SK-N-SH (cell line): ENCODE measurements at regions not wholly inside any gene's neighbourhood (a gene's known extent, or its start where the extent isn't known, plus 50 kb on each side); places are given as distances from the start of the nearest gene placed in this dataset.
A peak's percentile ranks its signal among the peaks of the same experiment; 100 is the strongest.

Experiments
- CTCF ChIA-PET: fragments of 300-600, 350-600 bp; formaldehyde crosslinking; extraction: SDS; loops from one replicate; lab custom pipeline; 2021; lab: Yijun Ruan, JAX
- POLR2A ChIA-PET: fragments of 350-600 bp; sonication (Branson Sonifier 250); formaldehyde crosslinking; extraction: SDS; loops from one replicate; lab custom pipeline; 2020; ENCODE audit warnings: antibody characterized with exemption, inconsistent platforms; lab: Yijun Ruan, JAX
- DNase-seq: peaks from one replicate; pipeline ENCODE4 v3.0.0; 2012
- H2AFZ ChIP-seq: fragments of 200-600 bp; sonication (generic); 2 replicates; pipeline ENCODE4 v1.8.1; 2016; ENCODE audit warnings: antibody characterized with exemption, mild to moderate bottlenecking, low read depth
- H3F3A ChIP-seq: fragments of 200-600 bp; sonication (generic); replicated peaks from 2 replicates; pipeline ENCODE3; 2016; ENCODE audit warnings: antibody characterized with exemption, mild to moderate bottlenecking; ENCODE audit not compliant: insufficient read depth
- H3K27ac ChIP-seq, 2 experiments: fragments of 200-500 bp in 1 of 2; fragments of 200-600 bp in 1 of 2; sonication (Bioruptor generic) in 1 of 2; sonication (generic), shearing (Covaris generic) in 1 of 2; 2 replicates each; pipeline versions ENCODE4 v1.5.1 to v1.6.1; 2014 to 2016; ENCODE audit warnings: low read depth in 2 of 2, inconsistent platforms in 1 of 2, low read length in 1 of 2, mild to moderate bottlenecking in 1 of 2, mixed read lengths in 1 of 2
- H3K27me3 ChIP-seq: fragments of 200-600 bp; sonication (generic), shearing (Covaris generic); 2 replicates; pipeline ENCODE4 v1.6.1; 2016; ENCODE audit warnings: mixed run types; ENCODE audit not compliant: insufficient read depth
- H3K36me3 ChIP-seq, 2 experiments: fragments of 200-500 bp in 1 of 2; fragments of 200-600 bp in 1 of 2; sonication (Bioruptor generic) in 1 of 2; sonication (generic) in 1 of 2; replicated peaks in 1 of 2; 2 replicates each; pipeline versions ENCODE3 to v1.5.1; 2014 to 2016; ENCODE audit warnings: low read length in 1 of 2, mild to moderate bottlenecking in 1 of 2; ENCODE audit not compliant: insufficient read depth in 2 of 2, control insufficient read depth in 1 of 2
- H3K4me1 ChIP-seq, 2 experiments: fragments of 200-500 bp in 1 of 2; fragments of 200-600 bp in 1 of 2; sonication (Bioruptor generic) in 1 of 2; sonication (generic), shearing (Covaris generic) in 1 of 2; 2 replicates each; pipeline versions ENCODE4 v1.5.1 to v1.6.1; 2014 to 2016; ENCODE audit warnings: low read depth in 1 of 2, low read length in 1 of 2, mixed run types in 1 of 2; ENCODE audit not compliant: insufficient read depth in 2 of 2, control insufficient read depth in 1 of 2
- H3K4me2 ChIP-seq: fragments of 200-600 bp; sonication (generic), shearing (Covaris generic); 2 replicates; pipeline ENCODE4 v1.6.1; 2017; ENCODE audit warnings: mixed run types
- H3K4me3 ChIP-seq, 2 experiments: fragments of 200-500 bp in 1 of 2; fragments of 200-600 bp in 1 of 2; sonication (Bioruptor generic) in 1 of 2; sonication (generic), shearing (Covaris generic) in 1 of 2; 2 replicates each; pipeline versions ENCODE4 v1.5.1 to v1.8.1; 2014 to 2016; ENCODE audit warnings: low read depth in 2 of 2, inconsistent platforms in 1 of 2, low read length in 1 of 2, mild to moderate bottlenecking in 1 of 2, mixed read lengths in 1 of 2, moderate library complexity in 1 of 2
- H3K79me2 ChIP-seq: fragments of 200-600 bp; sonication (generic); 2 replicates; pipeline ENCODE4 v1.8.1; 2017; ENCODE audit warnings: mild to moderate bottlenecking; ENCODE audit not compliant: insufficient read depth
- H3K9ac ChIP-seq: fragments of 200-600 bp; sonication (generic); 2 replicates; pipeline ENCODE4 v1.6.1; 2017; ENCODE audit warnings: mixed run types
- H3K9me2 ChIP-seq: fragments of 200-600 bp; sonication (generic); 2 replicates; pipeline ENCODE4 v1.6.1; 2017; ENCODE audit warnings: mixed run types
- H3K9me3 ChIP-seq: fragments of 200-600 bp; sonication (generic); 2 replicates; pipeline ENCODE4 v1.6.1; 2017; ENCODE audit warnings: mixed run types, mild to moderate bottlenecking, moderate library complexity
- H4K20me1 ChIP-seq: fragments of 200-600 bp; sonication (generic); 2 replicates; pipeline ENCODE4 v1.6.1; 2017; ENCODE audit warnings: mild to moderate bottlenecking, mixed run types; ENCODE audit not compliant: insufficient read depth
- FOXM1 ChIP-seq: IDR thresholded peaks from 2 replicates; pipeline ENCODE4 v1.4.0; 2012; ENCODE audit warnings: low read depth, mild to moderate bottlenecking
- GATA2 ChIP-seq: sonication (generic); formaldehyde crosslinking; IDR thresholded peaks from 2 replicates; pipeline ENCODE4 v1.5.0; 2020; ENCODE audit warnings: mild to moderate bottlenecking, missing genetic modification reagents
- JUND ChIP-seq: IDR thresholded peaks from 2 replicates; pipeline ENCODE4 v1.4.0; 2012
- MXI1 ChIP-seq: IDR thresholded peaks from 2 replicates; pipeline ENCODE4 v1.6.1; 2012; ENCODE audit warnings: mild to moderate bottlenecking, low read depth, low read length, improper control_type of control experiment
- NFIC ChIP-seq: IDR thresholded peaks from 2 replicates; pipeline ENCODE4 v1.4.0; 2012; ENCODE audit warnings: borderline replicate concordance
- RCOR1 ChIP-seq: fragments of 150-350 bp; IDR thresholded peaks from 2 replicates; pipeline ENCODE4 v1.6.1; 2017; ENCODE audit warnings: antibody characterized with exemption, low read length
- RFX5 ChIP-seq: IDR thresholded peaks from 2 replicates; pipeline ENCODE4 v1.6.1; 2012; ENCODE audit warnings: mild to moderate bottlenecking, improper control_type of control experiment, low read length
- RXRA ChIP-seq: IDR thresholded peaks from 2 replicates; pipeline ENCODE4 v1.4.0; 2012; ENCODE audit warnings: low read depth, mild to moderate bottlenecking, borderline replicate concordance
- SIN3A ChIP-seq: IDR thresholded peaks from 2 replicates; pipeline ENCODE4 v1.6.1; 2012; ENCODE audit warnings: low read depth, mild to moderate bottlenecking, low read length, moderate library complexity, borderline replicate concordance
- SMC3 ChIP-seq: IDR thresholded peaks from 2 replicates; pipeline ENCODE4 v1.6.1; 2012; ENCODE audit warnings: low read depth, low read length, improper control_type of control experiment
- TEAD4 ChIP-seq: IDR thresholded peaks from 2 replicates; pipeline ENCODE4 v1.4.0; 2012; ENCODE audit warnings: mild to moderate bottlenecking, borderline replicate concordance; ENCODE audit not compliant: insufficient read depth
- USF1 ChIP-seq: IDR thresholded peaks from 2 replicates; pipeline ENCODE4 v1.4.0; 2012; ENCODE audit warnings: low read depth, borderline replicate concordance
- YY1 ChIP-seq: IDR thresholded peaks from 2 replicates; pipeline ENCODE4 v1.4.0; 2012; ENCODE audit warnings: low read depth, mild to moderate bottlenecking
- WGBS: methylation state at CpG from one replicate; pipeline ENCODE4 v1.1.6; 2017; ENCODE audit warnings: low lambda C conversion rate; 5-methylcytosine and 5-hydroxymethylcytosine counted together
- TF ChIP-seq, protein P1 (sequence below): fragments of 200-600 bp; sonication (generic); IDR thresholded peaks from 2 replicates; pipeline ENCODE4 v1.6.1; 2017; ENCODE audit warnings: antibody characterized with exemption, mild to moderate bottlenecking, moderate library complexity
- TF ChIP-seq, protein P2 (sequence below): IDR thresholded peaks from 2 replicates; pipeline ENCODE4 v1.6.1; 2012; ENCODE audit warnings: mild to moderate bottlenecking, low read depth, low read length, moderate library complexity
- TF ChIP-seq, protein P3 (sequence below): fragments of 150-350 bp; IDR thresholded peaks from 2 replicates; pipeline ENCODE4 v1.6.1; 2017; ENCODE audit warnings: antibody characterized with exemption, low read length, low read depth, borderline replicate concordance

GRCh38 chr1:189675712-189676244 is 801.9 kb downstream of the BRINP3 start (continued):
- TF ChIP-seq MXI1 (no peak), RCOR1 (no peak), JUND (no peak), RFX5 (no peak), SIN3A (no peak), NFIC (no peak)
- TF ChIP-seq, all 33 proteins: peak for 0

DNA sequence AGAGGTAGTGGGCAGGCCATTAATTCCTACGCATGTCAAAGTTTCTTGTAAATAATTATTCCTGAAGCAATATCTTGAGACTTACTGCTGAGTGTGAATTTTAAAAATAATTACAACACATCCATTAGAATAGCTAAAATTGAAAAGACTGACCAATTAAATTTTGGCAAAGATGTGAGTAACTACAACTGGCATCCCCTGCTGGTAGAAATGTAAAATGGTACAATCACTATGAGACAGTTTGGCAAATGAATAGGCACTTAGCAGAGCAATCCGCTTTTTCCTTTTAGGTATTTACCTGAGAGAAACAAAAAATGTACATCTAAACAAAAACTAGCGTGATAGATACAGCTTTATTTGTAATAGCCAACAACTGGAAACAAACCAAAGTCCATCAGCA is 798.9 kb downstream of the BRINP3 start:
- H2AFZ ChIP-seq: no peak overlapping the region
- 86% methylated on average over 3 of the region's 3 CpGs for WGBS
- no peaks in the 10 kb centered on the region for H3K27me3 ChIP-seq
- no peak overlapping the region for H3K4me3 ChIP-seq
- no peaks in the 10 kb centered on the region for H3K9me3 ChIP-seq
- H3K9me2 ChIP-seq: no peaks in the 10 kb centered on the region
- H3K36me3 ChIP-seq: no peaks in the 10 kb centered on the region
- H3K79me2 ChIP-seq: no peaks in the 10 kb centered on the region
- H3F3A ChIP-seq: no peaks in the 10 kb centered on the region
- H3K9ac ChIP-seq: no peak overlapping the region
- H3K27ac ChIP-seq: no peak overlapping the region
- ChIA-PET POLR2A (no interaction called here), CTCF (interaction anchor here (0.8 kb wide), 1 partner anchor 1620 kb away, joined by 3 read pairs; no protein-coding TSS in a partner anchor)
- H4K20me1 ChIP-seq: no peaks in the 10 kb centered on the region
- H3K4me1 ChIP-seq: peaks cover 0 to 3% of the 10 kb centered on the region in 2 experiments; a peak in 1 of 4 replicates
- no peak for DNase-seq
- no peak overlapping the region for H3K4me2 ChIP-seq
- TF ChIP-seq RXRA: no peak
- TF ChIP-seq, protein P1, sequence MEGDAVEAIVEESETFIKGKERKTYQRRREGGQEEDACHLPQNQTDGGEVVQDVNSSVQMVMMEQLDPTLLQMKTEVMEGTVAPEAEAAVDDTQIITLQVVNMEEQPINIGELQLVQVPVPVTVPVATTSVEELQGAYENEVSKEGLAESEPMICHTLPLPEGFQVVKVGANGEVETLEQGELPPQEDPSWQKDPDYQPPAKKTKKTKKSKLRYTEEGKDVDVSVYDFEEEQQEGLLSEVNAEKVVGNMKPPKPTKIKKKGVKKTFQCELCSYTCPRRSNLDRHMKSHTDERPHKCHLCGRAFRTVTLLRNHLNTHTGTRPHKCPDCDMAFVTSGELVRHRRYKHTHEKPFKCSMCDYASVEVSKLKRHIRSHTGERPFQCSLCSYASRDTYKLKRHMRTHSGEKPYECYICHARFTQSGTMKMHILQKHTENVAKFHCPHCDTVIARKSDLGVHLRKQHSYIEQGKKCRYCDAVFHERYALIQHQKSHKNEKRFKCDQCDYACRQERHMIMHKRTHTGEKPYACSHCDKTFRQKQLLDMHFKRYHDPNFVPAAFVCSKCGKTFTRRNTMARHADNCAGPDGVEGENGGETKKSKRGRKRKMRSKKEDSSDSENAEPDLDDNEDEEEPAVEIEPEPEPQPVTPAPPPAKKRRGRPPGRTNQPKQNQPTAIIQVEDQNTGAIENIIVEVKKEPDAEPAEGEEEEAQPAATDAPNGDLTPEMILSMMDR: peak; percentile 53
- TF ChIP-seq SMC3: no peak
- TF ChIP-seq FOXM1: no peak

- Histone ChIP-seq H3K27ac (no peak overlapping the region), H3K4me1 (peaks cover 0 to 3% of the 10 kb centered on the region in 2 experiments; a peak in 1 of 4 replicates), H3F3A (no peaks in the 10 kb centered on the region), H3K9me3 (no peaks in the 10 kb centered on the region), H3K27me3 (no peaks in the 10 kb centered on the region), H3K9ac (no peak overlapping the region), H3K36me3 (no peaks in the 10 kb centered on the region), H4K20me1 (no peaks in the 10 kb centered on the region), H3K79me2 (no peaks in the 10 kb centered on the region), H3K4me3 (no peak overlapping the region), H3K9me2 (no peaks in the 10 kb centered on the region), H3K4me2 (no peak overlapping the region), H2AFZ (no peak overlapping the region)
- TF ChIP-seq USF1 (no peak), RCOR1 (no peak), RXRA (no peak), GATA2 (CRISPR knock-in tag) (no peak), FOXM1 (no peak), TEAD4 (no peak), YY1 (no peak), NFIC (no peak)
- TF ChIP-seq, protein P2, sequence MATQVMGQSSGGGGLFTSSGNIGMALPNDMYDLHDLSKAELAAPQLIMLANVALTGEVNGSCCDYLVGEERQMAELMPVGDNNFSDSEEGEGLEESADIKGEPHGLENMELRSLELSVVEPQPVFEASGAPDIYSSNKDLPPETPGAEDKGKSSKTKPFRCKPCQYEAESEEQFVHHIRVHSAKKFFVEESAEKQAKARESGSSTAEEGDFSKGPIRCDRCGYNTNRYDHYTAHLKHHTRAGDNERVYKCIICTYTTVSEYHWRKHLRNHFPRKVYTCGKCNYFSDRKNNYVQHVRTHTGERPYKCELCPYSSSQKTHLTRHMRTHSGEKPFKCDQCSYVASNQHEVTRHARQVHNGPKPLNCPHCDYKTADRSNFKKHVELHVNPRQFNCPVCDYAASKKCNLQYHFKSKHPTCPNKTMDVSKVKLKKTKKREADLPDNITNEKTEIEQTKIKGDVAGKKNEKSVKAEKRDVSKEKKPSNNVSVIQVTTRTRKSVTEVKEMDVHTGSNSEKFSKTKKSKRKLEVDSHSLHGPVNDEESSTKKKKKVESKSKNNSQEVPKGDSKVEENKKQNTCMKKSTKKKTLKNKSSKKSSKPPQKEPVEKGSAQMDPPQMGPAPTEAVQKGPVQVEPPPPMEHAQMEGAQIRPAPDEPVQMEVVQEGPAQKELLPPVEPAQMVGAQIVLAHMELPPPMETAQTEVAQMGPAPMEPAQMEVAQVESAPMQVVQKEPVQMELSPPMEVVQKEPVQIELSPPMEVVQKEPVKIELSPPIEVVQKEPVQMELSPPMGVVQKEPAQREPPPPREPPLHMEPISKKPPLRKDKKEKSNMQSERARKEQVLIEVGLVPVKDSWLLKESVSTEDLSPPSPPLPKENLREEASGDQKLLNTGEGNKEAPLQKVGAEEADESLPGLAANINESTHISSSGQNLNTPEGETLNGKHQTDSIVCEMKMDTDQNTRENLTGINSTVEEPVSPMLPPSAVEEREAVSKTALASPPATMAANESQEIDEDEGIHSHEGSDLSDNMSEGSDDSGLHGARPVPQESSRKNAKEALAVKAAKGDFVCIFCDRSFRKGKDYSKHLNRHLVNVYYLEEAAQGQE: no peak
- TF ChIP-seq, protein P3, sequence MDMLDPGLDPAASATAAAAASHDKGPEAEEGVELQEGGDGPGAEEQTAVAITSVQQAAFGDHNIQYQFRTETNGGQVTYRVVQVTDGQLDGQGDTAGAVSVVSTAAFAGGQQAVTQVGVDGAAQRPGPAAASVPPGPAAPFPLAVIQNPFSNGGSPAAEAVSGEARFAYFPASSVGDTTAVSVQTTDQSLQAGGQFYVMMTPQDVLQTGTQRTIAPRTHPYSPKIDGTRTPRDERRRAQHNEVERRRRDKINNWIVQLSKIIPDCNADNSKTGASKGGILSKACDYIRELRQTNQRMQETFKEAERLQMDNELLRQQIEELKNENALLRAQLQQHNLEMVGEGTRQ: no peak
- no peak for DNase-seq
- ChIA-PET CTCF (interaction anchor here (0.7 kb wide), 2 partner anchors 8 to 693 kb away, joined by 3 read pairs; no protein-coding TSS in a partner anchor), POLR2A (no interaction called here)
- WGBS: 53% methylated on average over 3 of the region's 3 CpGs
Measured at GRCh38 chr1:189681252-189681919, 796.3 kb downstream of the BRINP3 start.
